GM10266 (cell line): ENCODE measurements at regions not wholly inside any gene's neighbourhood (a gene's known extent, or its start where the extent isn't known, plus 50 kb on each side); places are given as distances from the start of the nearest gene placed in this dataset.

Source experiments
- DNase-seq: peaks from one replicate; pipeline ENCODE4 v3.0.0; 2012; ENCODE audit errors: extremely low spot score
- TF ChIP-seq, protein P1 (sequence below): IDR thresholded peaks from 2 replicates; pipeline ENCODE4 v1.5.1; 2012; ENCODE audit warnings: mild to moderate bottlenecking, low read depth; ENCODE audit not compliant: control insufficient read depth, insufficient read depth; ENCODE audit errors: missing control alignments

DNA sequence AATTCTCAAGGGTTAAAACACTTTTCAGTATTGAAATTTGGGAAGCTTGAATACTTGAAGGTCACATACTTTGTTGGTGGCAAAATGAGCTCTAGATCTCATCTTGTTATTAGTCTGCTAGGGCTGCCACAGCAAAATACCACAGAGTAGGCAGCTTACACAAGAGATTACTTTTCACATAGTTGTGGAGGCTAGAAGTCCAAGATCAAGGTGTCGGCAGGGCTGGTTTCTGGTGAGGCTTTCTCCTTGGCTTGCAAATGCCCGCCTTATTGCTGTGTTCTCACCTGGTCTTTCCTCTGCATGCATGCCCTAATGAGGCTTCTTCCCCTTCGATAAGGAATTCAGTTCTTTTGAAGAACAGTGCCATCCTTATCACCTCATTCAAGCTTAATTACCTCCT lies 270.8 kb upstream of the ANKRD55 start:
- DNase-seq: no peak

DNA sequence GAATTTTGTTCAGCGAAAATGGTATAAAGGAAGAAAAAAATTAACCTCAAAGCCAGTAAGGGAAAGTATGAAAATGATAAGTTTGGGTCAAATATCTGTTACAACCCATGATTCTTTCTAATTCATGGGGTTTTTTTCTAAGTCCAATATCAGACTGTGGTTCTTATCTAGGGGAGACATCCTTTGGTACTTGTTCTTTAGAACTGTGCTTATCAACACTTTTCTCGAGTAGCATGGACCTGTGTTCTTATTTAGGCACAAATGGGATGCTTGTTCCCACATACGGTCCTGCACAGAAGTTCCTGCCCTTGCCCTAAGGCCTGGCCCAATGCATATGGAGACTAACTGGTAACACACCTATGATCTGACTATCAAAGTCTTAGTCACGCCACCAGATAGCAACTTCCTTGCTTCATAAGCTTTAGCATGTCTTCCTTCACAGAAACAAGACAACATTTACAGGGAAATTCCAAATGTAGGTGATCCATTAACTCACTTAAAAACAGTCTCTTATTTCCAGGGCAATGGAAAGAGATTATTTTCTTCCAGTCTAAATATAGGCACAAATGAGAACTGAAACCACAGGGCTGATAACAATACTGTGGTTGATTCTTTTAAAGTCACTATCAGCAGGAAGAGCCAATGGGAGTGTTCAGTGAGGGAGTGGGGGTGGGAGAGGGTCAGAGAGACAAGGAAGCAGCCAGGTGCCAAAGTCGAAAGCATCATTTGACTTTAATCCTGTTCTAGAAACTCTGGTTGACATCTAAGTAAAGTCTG lies 268.8 kb upstream of the ANKRD55 start:
- TF ChIP-seq, protein P1, sequence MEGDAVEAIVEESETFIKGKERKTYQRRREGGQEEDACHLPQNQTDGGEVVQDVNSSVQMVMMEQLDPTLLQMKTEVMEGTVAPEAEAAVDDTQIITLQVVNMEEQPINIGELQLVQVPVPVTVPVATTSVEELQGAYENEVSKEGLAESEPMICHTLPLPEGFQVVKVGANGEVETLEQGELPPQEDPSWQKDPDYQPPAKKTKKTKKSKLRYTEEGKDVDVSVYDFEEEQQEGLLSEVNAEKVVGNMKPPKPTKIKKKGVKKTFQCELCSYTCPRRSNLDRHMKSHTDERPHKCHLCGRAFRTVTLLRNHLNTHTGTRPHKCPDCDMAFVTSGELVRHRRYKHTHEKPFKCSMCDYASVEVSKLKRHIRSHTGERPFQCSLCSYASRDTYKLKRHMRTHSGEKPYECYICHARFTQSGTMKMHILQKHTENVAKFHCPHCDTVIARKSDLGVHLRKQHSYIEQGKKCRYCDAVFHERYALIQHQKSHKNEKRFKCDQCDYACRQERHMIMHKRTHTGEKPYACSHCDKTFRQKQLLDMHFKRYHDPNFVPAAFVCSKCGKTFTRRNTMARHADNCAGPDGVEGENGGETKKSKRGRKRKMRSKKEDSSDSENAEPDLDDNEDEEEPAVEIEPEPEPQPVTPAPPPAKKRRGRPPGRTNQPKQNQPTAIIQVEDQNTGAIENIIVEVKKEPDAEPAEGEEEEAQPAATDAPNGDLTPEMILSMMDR: no peak
- no peak for DNase-seq

More for the DNA sequence above, 270.8 kb upstream of the ANKRD55 start:
- TF ChIP-seq, protein P1: no peak

DNA sequence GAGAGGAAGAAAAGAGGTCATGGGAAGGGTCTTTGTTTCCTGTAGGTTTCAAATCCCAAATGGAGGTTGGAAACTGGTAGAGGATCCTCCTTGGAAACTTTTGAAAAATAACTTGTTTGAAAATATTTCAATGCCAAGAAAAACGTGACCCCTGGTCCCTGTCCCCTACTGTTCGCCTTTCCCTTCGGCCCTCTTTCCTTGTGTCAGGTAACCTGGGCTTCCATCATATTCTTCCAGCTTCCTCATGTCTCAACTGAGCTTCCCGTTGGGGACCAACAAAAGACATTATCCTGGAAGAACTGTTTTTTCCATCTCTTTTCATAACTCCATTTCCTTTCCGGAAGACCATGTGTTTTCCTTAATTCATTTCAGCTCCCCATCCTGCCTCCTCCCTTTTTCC lies 266.8 kb upstream of the ANKRD55 start:
- TF ChIP-seq, protein P1: no peak
- no peak for DNase-seq

DNA sequence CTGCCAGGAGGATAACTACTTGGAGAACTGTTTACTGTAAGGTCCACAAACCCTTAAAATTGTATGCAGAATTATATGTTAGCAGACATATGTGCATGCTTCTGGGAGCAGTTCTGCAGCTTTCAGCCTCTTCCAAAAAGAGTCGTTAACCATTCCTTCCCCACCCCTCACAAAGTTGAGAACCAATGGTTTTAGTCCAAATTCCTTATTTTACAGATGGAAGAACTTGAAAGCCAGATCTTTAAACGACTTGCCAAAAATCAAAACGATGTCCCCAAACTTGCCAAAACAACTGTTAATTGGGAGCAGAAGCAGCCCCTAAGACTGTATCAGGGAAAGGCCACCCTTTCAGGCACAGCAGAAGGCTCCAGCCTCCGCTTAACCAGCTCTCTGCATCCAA lies 266.4 kb upstream of the ANKRD55 start:
- TF ChIP-seq, protein P1: no peak
- DNase-seq: no peak

DNA sequence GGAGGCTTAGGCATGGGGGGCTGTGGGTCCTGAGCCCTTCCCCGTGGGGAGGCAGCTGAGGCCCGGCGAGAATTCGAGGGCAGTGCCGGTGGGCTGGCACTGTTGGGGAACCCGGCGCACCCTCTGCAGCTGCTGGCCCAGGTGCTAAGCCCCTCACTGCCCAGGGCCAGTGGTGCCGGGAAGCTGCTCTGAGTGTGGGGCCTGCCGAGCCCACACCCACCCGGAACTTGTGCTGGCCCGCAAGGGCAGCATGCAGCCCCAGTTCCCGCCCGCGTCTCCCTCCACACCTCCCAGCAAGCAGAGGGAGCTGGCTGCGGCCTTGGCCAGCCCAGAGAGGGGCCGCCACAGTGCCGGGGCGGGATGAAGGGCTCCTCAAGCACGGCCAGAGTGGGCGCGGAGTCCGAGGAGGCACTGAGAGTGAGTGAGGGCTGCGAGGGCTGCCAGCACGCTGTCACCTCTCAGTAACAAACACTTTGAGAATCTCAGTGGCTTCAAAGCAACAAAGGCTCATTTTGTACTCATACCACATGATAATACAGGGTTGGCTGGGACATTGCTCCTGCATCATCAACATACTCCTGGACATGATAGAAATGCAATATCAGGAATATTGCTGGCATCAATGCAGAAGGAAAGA lies 265.7 kb upstream of the ANKRD55 start:
- no peak for DNase-seq
- TF ChIP-seq, protein P1: no peak

DNA sequence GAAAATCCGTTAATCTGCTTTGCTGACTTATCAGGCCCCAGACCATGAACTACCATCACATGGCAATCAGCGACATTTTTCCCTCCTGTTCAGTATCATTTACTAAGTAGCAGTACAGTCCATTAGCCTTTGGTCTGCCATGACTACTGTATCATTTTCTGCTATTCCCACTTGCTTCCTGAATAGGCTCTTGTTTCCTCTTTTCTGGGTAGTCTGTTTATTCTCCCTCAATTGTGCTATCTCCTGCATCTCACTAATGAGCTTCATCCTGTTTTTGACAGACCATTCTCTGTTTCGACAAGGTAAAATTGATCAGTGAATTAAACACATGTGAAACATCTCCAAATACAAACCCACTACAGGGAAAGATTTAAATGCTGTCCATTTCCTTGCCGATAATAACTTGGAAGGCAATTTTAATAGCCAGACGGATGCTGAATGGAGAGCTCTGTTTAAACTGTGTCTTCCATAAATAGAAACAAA lies 263.5 kb upstream of the ANKRD55 start:
- DNase-seq: no peak
- TF ChIP-seq, protein P1: no peak

DNA sequence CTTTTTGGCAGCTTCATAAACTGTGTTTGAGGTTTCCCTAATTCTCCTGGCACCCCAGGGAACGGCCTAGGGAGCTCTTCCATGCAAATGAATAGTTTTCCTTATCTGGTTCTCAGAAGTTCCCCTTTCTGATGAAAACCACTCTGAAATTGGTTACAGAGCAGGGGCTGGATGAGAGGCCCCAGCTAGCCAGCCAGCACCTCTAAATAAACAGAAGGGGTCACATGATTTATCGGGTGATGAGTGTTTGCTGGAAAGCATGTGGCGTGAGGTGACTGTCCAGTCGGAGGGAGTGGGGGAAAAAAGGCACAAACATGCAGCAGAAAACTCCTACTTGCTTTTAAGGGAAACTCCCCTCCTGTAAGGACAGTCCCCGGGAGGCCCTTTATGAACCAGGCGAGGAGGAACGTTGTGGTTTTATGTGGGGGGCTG lies 261.2 kb upstream of the ANKRD55 start:
- DNase-seq: no peak
- TF ChIP-seq, protein P1: no peak
